ENCODE measurements at regions not wholly inside any gene's neighbourhood (a gene's known extent, or its start where the extent isn't known, plus 50 kb on each side); places are given as distances from the start of the nearest gene placed in this dataset.

- Histone ChIP-seq H3K36me3 (no peaks in the 10 kb centered on the region), H3K4me1 (ENCODE audit: low read depth) (peaks cover 21% of the 10 kb centered on the region), H3K4me3 (no peak overlapping the region), H3K27me3 (no peaks in the 10 kb centered on the region), H3K9me3 (ENCODE audit: low read depth) (no peaks in the 10 kb centered on the region), H3K27ac (no peak overlapping the region)
- DNase-seq (ENCODE audit: low read depth in 1 of 2, low spot score in 1 of 2), result no peak
- TF ChIP-seq CTCF (IDR thresholded peaks at IDR 0.05; ENCODE audit: low read depth, low read length), result no peak
Measured at GRCh38 chr2:67217398-67217797, 179.7 kb upstream of the ETAA1 start.

- TF ChIP-seq CTCF (IDR thresholded peaks at IDR 0.05; ENCODE audit: low read depth, low read length), result no peak
- DNase-seq (ENCODE audit: low read depth in 1 of 2, low spot score in 1 of 2), result no peak
- Histone ChIP-seq H3K4me1 (ENCODE audit: low read depth) (peaks cover 21% of the 10 kb centered on the region), H3K27ac (no peak overlapping the region), H3K36me3 (no peaks in the 10 kb centered on the region), H3K4me3 (no peak overlapping the region), H3K27me3 (no peaks in the 10 kb centered on the region), H3K9me3 (ENCODE audit: low read depth) (no peaks in the 10 kb centered on the region)
Measured at GRCh38 chr2:67218056-67218455, 179.1 kb upstream of the ETAA1 start.

GRCh38 chr2:67219651-67220050 lies 177.5 kb upstream of the ETAA1 start:
- Histone ChIP-seq H3K4me1 (ENCODE audit: low read depth) (peaks cover 21% of the 10 kb centered on the region), H3K9me3 (ENCODE audit: low read depth) (no peaks in the 10 kb centered on the region), H3K27ac (no peak overlapping the region), H3K27me3 (no peaks in the 10 kb centered on the region), H3K36me3 (no peaks in the 10 kb centered on the region), H3K4me3 (no peak overlapping the region)
- peak in 1 of 2 donors; percentile 16 for DNase-seq (ENCODE audit: low read depth in 1 of 2, low spot score in 1 of 2)
- no peak for TF ChIP-seq CTCF (IDR thresholded peaks at IDR 0.05; ENCODE audit: low read depth, low read length)

- DNase-seq (ENCODE audit: low read depth in 1 of 2, low spot score in 1 of 2), result no peak
- Histone ChIP-seq H3K36me3 (no peaks in the 10 kb centered on the region), H3K9me3 (ENCODE audit: low read depth) (no peaks in the 10 kb centered on the region), H3K4me1 (ENCODE audit: low read depth) (peaks cover 9% of the 10 kb centered on the region), H3K27ac (no peak overlapping the region), H3K27me3 (no peaks in the 10 kb centered on the region), H3K4me3 (no peak overlapping the region)
- no peak for TF ChIP-seq CTCF (IDR thresholded peaks at IDR 0.05; ENCODE audit: low read depth, low read length)
Measured at GRCh38 chr2:67221266-67221665, 175.9 kb upstream of the ETAA1 start.

- no peaks in the 10 kb centered on the region for H3K9me3 ChIP-seq (ENCODE audit: low read depth)
- no peaks in the 10 kb centered on the region for H3K36me3 ChIP-seq
- no peaks in the 10 kb centered on the region for H3K4me1 ChIP-seq (ENCODE audit: low read depth)
- no peak overlapping the region for H3K4me3 ChIP-seq
- TF ChIP-seq CTCF (IDR thresholded peaks at IDR 0.05; ENCODE audit: low read depth, low read length), result no peak
- no peaks in the 10 kb centered on the region for H3K27me3 ChIP-seq
- DNase-seq (ENCODE audit: low read depth in 1 of 2, low spot score in 1 of 2), result no peak
- no peak overlapping the region for H3K27ac ChIP-seq
Measured at GRCh38 chr2:67225287-67225973, 171.7 kb upstream of the ETAA1 start.

Data from cardiac muscle cell (in vitro differentiated cells and primary cell).